Body of pancreas (tissue), 4 donors: ENCODE measurements at regions not wholly inside any gene's neighbourhood (a gene's known extent, or its start where the extent isn't known, plus 50 kb on each side); places are given as distances from the start of the nearest gene placed in this dataset.

Experiments used
- ATAC-seq: fragments of 150-250 bp; one replicate; pipeline ENCODE4 v1.9.1; 2016
- DNase-seq, 4 donors: peaks; one replicate each; pipeline ENCODE4 v3.0.0-alpha.2; 2019
- H3K27ac ChIP-seq, 4 donors: fragments of 200-600 bp; sonication (generic); 1 replicate in 3 of 4; 2 replicates in 1 of 4; pipeline versions ENCODE4 v1.5.1 to v1.6.1; 2016 to 2019; ENCODE audit warnings: mild to moderate bottlenecking in 1 of 4, mixed read lengths in 1 of 4, moderate library complexity in 1 of 4
- H3K27me3 ChIP-seq, 2 donors: fragments of 200-600 bp; sonication (generic); one replicate each; pipeline ENCODE4 v1.6.0; 2016; ENCODE audit warnings: mild to moderate bottlenecking in 1 of 2
- H3K36me3 ChIP-seq, 2 donors: fragments of 200-600 bp; sonication (generic); replicated peaks in 1 of 2; 2 replicates each; pipeline ENCODE4 v1.5.1; 2016; ENCODE audit warnings: low read depth in 2 of 2; ENCODE audit not compliant: insufficient read depth in 1 of 2
- H3K4me1 ChIP-seq: fragments of 200-600 bp; sonication (generic); one replicate; pipeline ENCODE4 v1.6.0; 2016
- H3K4me3 ChIP-seq, 2 donors: fragments of 200-600 bp; sonication (generic); 1 replicate in 1 of 2; 2 replicates in 1 of 2; pipeline ENCODE4 v1.5.1; 2016 to 2019
- H3K9me3 ChIP-seq, 3 donors: fragments of 200-600 bp; sonication (generic); 1 replicate in 2 of 3; 2 replicates in 1 of 3; pipeline ENCODE4 v1.5.1; 2016
- POLR2A ChIP-seq, 3 donors: fragments of 450-650 bp; IDR thresholded peaks; one replicate each; pipeline ENCODE4 v1.6.1; 2016; ENCODE audit warnings: antibody characterized with exemption in 3 of 3, mild to moderate bottlenecking in 2 of 3
- whole genome bisulfite sequencing, 2 donors: methylation state at CpG; one replicate each; pipeline ENCODE4 v1.1.5; 2017; 5-methylcytosine and 5-hydroxymethylcytosine counted together
- intact Hi-C: fragments of 100-400 bp; cut with DNase I; formaldehyde crosslinking; loops from one replicate; pipeline ENCODE4 v1.15.1; 2023
- TF ChIP-seq, protein P1 (sequence below), 7 experiments: fragments of 450-650 bp in 4 of 7; fragments of 200-600 bp in 3 of 7; sonication (generic) in 3 of 7; IDR thresholded peaks; one replicate each; pipeline ENCODE4 v1.5.1; 2016 to 2019; ENCODE audit warnings: antibody characterized with exemption in 7 of 7

DNA sequence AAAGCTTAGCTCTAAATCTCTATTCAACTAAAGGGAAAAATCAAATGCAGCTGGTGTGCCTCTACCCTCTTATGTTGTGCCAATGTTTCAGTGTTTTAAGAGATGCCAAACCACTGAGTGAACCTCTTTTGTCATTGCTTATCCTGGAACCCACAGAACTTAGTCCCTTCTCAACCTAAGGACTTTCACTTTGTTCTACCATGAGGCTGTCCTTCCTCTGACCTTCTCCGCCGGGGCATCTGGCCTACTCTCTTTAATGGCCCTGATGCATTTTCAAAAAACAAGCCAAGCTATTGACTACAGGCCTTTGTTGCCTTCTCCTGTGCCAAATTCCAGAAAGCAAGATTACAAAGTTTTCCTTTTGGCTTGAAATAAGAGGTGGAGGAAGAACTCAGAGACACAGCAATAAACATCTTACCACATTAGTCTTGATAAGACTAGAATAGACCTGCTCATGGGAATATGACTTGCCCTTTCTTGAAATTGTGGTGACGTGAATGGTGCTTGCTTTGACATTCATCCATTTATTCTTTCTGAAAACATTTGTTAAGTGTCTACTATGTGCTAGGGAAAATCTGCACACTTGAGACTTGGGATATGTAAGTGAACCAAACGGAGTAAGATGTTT, 253.2 kb upstream of the SMIM30 start:
- Histone ChIP-seq H3K27me3 (no peaks in the 10 kb centered on the region), H3K27ac (no peak overlapping the region), H3K4me1 (no peaks in the 10 kb centered on the region), H3K9me3 (no peaks in the 10 kb centered on the region), H3K4me3 (no peak overlapping the region), H3K36me3 (no peaks in the 10 kb centered on the region)
- ATAC-seq = peak; percentile 18
- TF ChIP-seq, protein P1, sequence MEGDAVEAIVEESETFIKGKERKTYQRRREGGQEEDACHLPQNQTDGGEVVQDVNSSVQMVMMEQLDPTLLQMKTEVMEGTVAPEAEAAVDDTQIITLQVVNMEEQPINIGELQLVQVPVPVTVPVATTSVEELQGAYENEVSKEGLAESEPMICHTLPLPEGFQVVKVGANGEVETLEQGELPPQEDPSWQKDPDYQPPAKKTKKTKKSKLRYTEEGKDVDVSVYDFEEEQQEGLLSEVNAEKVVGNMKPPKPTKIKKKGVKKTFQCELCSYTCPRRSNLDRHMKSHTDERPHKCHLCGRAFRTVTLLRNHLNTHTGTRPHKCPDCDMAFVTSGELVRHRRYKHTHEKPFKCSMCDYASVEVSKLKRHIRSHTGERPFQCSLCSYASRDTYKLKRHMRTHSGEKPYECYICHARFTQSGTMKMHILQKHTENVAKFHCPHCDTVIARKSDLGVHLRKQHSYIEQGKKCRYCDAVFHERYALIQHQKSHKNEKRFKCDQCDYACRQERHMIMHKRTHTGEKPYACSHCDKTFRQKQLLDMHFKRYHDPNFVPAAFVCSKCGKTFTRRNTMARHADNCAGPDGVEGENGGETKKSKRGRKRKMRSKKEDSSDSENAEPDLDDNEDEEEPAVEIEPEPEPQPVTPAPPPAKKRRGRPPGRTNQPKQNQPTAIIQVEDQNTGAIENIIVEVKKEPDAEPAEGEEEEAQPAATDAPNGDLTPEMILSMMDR (IDR thresholded peaks at IDR 0.05) = no peak
- no peak for TF ChIP-seq POLR2A (IDR thresholded peaks at IDR 0.05)
- intact Hi-C loops = no loop called here
- no peak for DNase-seq
- 53 to 67% methylated on average over 4 of the region's 4 CpGs for WGBS, 2 donors

DNA sequence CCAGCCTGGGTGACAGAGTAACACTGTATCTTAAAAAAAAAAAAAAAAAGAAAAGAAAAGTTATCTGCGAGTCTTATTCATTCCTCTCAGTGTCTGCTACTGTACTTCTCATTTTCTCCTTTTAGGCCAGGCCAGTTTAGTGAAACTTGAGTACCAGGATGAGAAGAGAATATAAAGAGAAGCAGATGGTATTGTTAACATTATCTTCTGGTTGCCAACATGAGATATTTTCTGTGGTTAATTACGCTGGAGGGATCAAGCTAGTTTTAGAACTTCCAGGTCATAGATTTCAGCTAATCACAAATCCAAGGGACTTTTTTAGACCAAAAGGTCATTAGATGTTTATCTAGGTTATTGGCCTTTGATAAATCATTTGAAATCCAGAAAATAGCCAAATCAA, 252.6 kb upstream of the SMIM30 start:
- H3K36me3 ChIP-seq = no peaks in the 10 kb centered on the region
- no peaks in the 10 kb centered on the region for H3K27me3 ChIP-seq
- intact Hi-C loops = no loop called here
- WGBS, 2 donors = 70 to 87% methylated on average over 2 of the region's 2 CpGs
- ATAC-seq = no peak
- H3K4me3 ChIP-seq = no peak overlapping the region
- no peaks in the 10 kb centered on the region for H3K9me3 ChIP-seq
- no peak overlapping the region for H3K27ac ChIP-seq
- DNase-seq = no peak
- TF ChIP-seq, protein P1 (IDR thresholded peaks at IDR 0.05) = no peak
- no peak for TF ChIP-seq POLR2A (IDR thresholded peaks at IDR 0.05)
- H3K4me1 ChIP-seq = no peaks in the 10 kb centered on the region

DNA sequence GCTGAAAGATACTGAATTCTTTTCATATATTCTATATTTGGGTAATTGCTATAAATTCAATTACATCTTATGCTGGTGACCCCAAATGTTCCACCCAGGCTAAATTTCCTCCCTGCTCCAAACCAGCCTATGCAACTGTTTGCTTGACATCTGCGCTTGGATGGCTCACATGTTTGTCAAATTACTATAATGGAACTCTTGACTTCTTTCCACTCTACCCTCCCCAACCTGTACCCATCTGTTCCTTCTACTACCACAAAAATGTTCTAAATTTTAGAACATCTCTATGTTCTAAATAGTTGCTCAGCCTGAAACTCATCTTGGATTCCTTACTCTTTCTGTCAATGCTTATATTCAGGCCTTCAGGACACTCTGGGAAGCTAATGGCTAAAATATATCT, 249.9 kb upstream of the SMIM30 start:
- DNase-seq = no peak
- H3K4me3 ChIP-seq = no peak overlapping the region
- no peak for ATAC-seq
- WGBS, 2 donors = 90 to 100% methylated on average over 1 of the region's 1 CpG
- no peak for TF ChIP-seq POLR2A (IDR thresholded peaks at IDR 0.05)
- TF ChIP-seq, protein P1 (IDR thresholded peaks at IDR 0.05) = no peak
- intact Hi-C loops = no loop called here
- H3K36me3 ChIP-seq = no peaks in the 10 kb centered on the region
- H3K27ac ChIP-seq = no peak overlapping the region
- H3K27me3 ChIP-seq = no peaks in the 10 kb centered on the region
- H3K4me1 ChIP-seq = no peaks in the 10 kb centered on the region
- H3K9me3 ChIP-seq = no peaks in the 10 kb centered on the region

DNA sequence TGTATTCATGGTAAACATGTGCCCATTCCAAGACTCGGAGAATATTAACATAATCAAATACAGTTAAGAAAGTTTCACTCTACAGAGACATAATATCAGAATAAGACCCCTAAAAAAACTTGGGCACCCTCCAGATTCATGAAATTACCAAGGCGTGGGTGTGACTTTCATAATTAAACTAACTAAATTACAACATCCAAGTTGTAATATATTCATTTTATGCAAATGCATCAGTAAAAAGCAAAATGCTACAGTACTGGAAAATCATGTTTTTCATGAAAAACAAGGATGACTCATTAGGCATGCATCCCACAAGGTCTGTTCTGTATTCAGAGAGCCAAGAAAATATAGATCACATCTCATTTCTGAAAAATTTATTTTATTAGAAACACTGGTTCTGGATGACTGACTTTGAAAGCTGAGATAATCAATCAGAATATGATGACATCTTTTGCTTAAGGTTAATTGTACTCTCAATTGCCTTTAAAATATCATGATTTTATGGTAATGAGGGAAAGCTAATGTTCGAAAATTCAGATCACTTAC, 248.8 kb upstream of the SMIM30 start:
- Histone ChIP-seq H3K4me1 (no peaks in the 10 kb centered on the region), H3K4me3 (no peak overlapping the region), H3K9me3 (no peaks in the 10 kb centered on the region), H3K27ac (no peak overlapping the region), H3K36me3 (no peaks in the 10 kb centered on the region), H3K27me3 (no peaks in the 10 kb centered on the region)
- WGBS, 2 donors = 57 to 67% methylated on average over 3 of the region's 3 CpGs
- ATAC-seq = no peak
- TF ChIP-seq, protein P1 (IDR thresholded peaks at IDR 0.05) = no peak
- TF ChIP-seq POLR2A (IDR thresholded peaks at IDR 0.05) = no peak
- intact Hi-C loops = no loop called here
- no peak for DNase-seq

- no peak overlapping the region for H3K4me3 ChIP-seq
- H3K36me3 ChIP-seq = no peaks in the 10 kb centered on the region
- intact Hi-C loops = no loop called here
- H3K9me3 ChIP-seq = no peaks in the 10 kb centered on the region
- H3K4me1 ChIP-seq = no peaks in the 10 kb centered on the region
- DNase-seq (no peak), ATAC-seq (no peak)
- H3K27me3 ChIP-seq = no peaks in the 10 kb centered on the region
- H3K27ac ChIP-seq = no peak overlapping the region
- TF ChIP-seq POLR2A (IDR thresholded peaks at IDR 0.05) = no peak
- TF ChIP-seq, protein P1 (IDR thresholded peaks at IDR 0.05) = no peak
- 27 to 50% methylated on average over 1 of the region's 1 CpG for WGBS, 2 donors
Observed at GRCh38 chr7:113366122-113366521, 247.8 kb upstream of the SMIM30 start.
